ENCODE measurements at regions not wholly inside any gene's neighbourhood (a gene's known extent, or its start where the extent isn't known, plus 50 kb on each side); places are given as distances from the start of the nearest gene placed in this dataset.
"Not testable (repeated sequence)": the region's sequence is repeated elsewhere in the genome, so short reads cannot be mapped to it uniquely, and the experiment has no call there.

- TF ChIP-seq CTCF, EP300 (IDR thresholded peaks at IDR 0.05): not testable (repeated sequence)
These were observed 180.0 kb downstream of the RTP5 start for GRCh38 chr2:242049492-242049891.

Data from gastroesophageal sphincter (tissue), 3 donors.